ENCODE measurements at regions not wholly inside any gene's neighbourhood (a gene's known extent, or its start where the extent isn't known, plus 50 kb on each side); places are given as distances from the start of the nearest gene placed in this dataset.

DNA sequence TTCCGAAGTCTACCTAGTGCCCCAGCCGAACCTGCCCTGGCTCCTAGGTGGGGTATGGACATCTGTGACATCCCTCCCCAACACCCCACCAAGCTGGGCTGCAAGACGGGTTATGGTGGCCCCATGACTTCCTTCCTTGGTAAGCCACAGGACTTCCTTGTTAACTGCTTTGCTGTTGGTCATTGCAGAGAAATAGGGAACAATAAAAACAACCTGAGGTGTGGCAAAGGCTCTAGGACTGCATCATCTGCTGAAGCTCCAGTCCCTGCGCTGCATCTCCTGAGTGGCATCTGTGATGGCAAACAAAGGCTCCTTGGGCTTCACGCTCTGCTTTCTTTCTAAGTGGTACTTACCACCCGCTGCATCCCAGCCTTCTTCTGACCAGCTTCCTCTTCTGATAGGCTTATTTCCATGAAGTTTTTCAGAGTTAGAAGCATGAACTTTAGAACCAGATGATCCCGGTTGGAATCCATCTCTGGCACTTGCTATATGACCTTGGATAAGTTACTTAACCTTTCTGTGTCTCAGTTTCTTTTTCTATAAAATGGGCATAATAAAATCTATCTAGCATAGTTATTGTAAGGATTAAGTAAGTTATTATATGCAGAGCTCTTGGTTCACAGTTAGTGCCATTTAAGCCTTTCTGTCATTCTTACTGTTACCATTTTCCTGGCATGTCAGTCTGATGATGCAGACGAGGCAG lies 216.8 kb downstream of the RPS24 start:
- H3K9me3 Mint-ChIP-seq, result no peaks in the 10 kb centered on the region
- no peaks in the 10 kb centered on the region for H3K36me3 Mint-ChIP-seq (ENCODE audit: low read depth)
- no peak overlapping the region for H3K4me3 Mint-ChIP-seq
- peaks cover 3% of the 10 kb centered on the region for H3K27me3 Mint-ChIP-seq (ENCODE audit: insufficient read depth)
- DNase-seq (ENCODE audit: low spot score), result no peak
- intact Hi-C loops (cut with micrococcal nuclease), result loop anchor here (2.0 kb wide), 1 partner anchor 402 kb away; no protein-coding TSS in a partner anchor
- no peak overlapping the region for H3K27ac Mint-ChIP-seq
- peaks cover 29% of the 10 kb centered on the region for H3K4me1 Mint-ChIP-seq (ENCODE audit: low read depth)

DNA sequence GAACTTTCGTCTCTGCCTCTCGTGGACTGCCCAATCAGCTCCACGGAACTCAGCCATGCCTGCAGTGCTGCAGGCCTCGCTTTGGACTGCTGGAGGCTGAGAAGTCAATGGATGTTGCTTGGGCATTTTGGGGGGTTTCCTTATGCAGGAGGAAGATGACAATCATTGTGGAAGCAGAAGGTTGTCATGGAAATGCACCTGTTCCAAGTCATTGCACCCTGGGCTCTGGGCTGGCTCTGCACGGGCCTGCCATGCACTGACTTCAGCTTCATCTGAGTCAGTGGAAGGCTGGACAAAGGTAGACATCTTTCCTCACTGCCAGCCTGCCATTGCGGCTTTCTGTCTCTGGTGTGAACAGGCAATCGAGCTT lies 217.3 kb downstream of the RPS24 start:
- no peak for DNase-seq (ENCODE audit: low spot score)
- H3K27ac Mint-ChIP-seq, result no peak overlapping the region
- intact Hi-C loops (cut with micrococcal nuclease), result loop anchor here (2.0 kb wide), 1 partner anchor 402 kb away; no protein-coding TSS in a partner anchor
- H3K36me3 Mint-ChIP-seq (ENCODE audit: low read depth), result no peaks in the 10 kb centered on the region
- peaks cover 2% of the 10 kb centered on the region for H3K27me3 Mint-ChIP-seq (ENCODE audit: insufficient read depth)
- no peak overlapping the region for H3K4me3 Mint-ChIP-seq
- no peaks in the 10 kb centered on the region for H3K9me3 Mint-ChIP-seq
- peaks cover 29% of the 10 kb centered on the region for H3K4me1 Mint-ChIP-seq (ENCODE audit: low read depth)

DNA sequence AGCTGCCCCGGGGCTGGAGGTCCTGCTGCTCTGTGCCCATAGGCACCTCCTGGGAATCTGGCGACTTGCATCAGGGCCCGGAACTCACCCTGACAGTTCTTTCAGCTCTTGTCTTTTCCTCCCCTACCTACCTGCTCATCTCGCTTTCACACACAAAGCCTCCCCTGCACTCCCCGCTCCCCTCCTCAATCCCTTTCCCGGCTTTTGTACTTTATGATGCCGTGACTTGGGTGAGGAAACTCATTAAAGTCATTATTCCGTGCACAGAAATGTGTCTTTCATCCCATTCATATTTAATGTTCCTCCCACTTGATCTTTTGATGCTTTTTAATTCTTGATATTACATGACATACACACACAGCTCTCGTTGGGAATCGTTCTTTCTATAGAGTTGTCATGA lies 218.6 kb downstream of the RPS24 start:
- no peaks in the 10 kb centered on the region for H3K36me3 Mint-ChIP-seq (ENCODE audit: low read depth)
- intact Hi-C loops (cut with micrococcal nuclease), result no loop called here
- no peak overlapping the region for H3K4me3 Mint-ChIP-seq
- no peaks in the 10 kb centered on the region for H3K9me3 Mint-ChIP-seq
- H3K4me1 Mint-ChIP-seq (ENCODE audit: low read depth), result peaks cover 29% of the 10 kb centered on the region
- peaks cover 2% of the 10 kb centered on the region for H3K27me3 Mint-ChIP-seq (ENCODE audit: insufficient read depth)
- no peak for DNase-seq (ENCODE audit: low spot score)
- no peak overlapping the region for H3K27ac Mint-ChIP-seq

DNA sequence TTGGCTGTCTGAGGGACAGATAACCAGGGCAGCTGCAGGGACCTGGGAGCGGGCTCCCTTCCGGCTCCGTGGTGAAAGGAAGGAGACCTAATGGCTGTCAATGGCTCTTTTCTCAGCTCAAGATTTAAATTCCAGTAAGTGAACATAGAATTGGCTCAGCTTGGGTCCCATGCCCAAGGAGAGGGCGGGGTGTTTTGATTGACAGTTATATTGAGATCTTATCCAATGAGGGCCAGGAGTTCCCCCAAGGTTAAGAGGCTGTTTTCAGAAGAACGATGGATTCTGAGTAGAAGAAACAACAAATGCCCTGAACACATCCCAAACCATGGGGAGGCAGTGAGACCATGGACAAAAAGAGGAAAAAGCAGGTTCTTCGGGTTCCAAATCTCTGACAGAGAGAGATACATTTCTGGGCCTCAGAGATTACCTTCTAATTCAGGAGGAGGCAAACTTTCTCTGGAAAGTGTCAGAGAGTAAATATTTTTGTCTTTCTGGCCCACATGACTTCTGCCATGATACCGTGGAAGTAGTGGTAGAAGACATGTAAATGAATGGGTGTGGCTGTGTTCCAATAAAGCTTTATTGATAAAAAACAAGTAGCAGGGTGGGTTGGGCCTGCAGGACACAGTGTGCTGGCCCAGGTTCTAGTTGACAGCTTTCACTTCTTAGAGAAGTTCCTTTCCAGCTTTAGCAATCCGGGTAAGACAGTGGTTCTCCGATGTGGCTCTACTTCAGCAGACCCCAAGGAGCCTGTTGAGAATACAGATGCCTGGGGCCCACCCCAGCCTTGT lies 219.6 kb downstream of the RPS24 start:
- Mint-ChIP-seq H3K9me3 (no peaks in the 10 kb centered on the region), H3K36me3 (ENCODE audit: low read depth) (no peaks in the 10 kb centered on the region), H3K27me3 (ENCODE audit: insufficient read depth) (peaks cover 4% of the 10 kb centered on the region), H3K27ac (no peak overlapping the region), H3K4me3 (no peak overlapping the region), H3K4me1 (ENCODE audit: low read depth) (peaks cover 25% of the 10 kb centered on the region)
- intact Hi-C loops (cut with micrococcal nuclease), result no loop called here
- no peak for DNase-seq (ENCODE audit: low spot score)

DNA sequence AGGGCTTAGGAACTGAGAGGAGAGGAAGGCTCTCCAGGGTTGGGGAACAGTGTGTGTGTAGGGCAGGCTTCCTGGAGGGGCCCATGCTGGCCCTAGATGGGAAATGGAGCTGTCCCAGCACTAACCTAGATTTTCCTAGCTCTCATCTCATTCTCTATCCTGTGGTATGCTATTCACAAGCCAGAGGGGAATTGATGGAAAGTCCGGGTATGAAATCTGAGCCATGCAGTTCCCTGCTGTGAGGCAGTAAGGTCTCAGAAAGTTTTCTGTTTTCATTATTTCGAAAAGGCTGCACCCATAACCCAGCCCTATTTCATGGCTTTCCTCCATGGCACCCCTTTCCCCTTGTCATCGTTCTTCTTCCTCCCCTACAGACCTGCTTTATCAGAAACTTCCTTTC lies 220.3 kb downstream of the RPS24 start:
- Mint-ChIP-seq H3K4me1 (ENCODE audit: low read depth) (peaks cover 17% of the 10 kb centered on the region), H3K36me3 (ENCODE audit: low read depth) (no peaks in the 10 kb centered on the region), H3K27me3 (ENCODE audit: insufficient read depth) (peaks cover 2% of the 10 kb centered on the region), H3K4me3 (no peak overlapping the region), H3K27ac (no peak overlapping the region), H3K9me3 (no peaks in the 10 kb centered on the region)
- intact Hi-C loops (cut with micrococcal nuclease), result no loop called here
- no peak for DNase-seq (ENCODE audit: low spot score)

DNA sequence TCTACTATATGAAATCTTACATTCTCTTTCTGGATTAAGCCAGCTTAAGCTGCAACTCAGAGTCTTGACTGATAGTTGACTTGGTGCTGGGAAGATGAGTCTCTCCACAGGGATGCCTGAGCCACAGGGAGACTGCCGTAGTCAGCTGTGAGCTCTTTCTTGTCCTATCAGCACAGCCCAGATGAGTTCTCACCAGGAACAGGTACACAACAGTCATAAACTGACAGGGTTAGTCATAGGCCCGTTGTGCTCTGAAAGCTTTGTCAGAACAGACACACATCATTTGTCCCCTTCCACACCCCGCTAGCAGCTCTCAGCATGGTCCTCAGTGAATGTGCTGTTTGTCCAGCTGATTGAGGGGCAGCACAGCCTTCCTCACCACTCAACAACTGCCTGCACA lies 221.6 kb downstream of the RPS24 start:
- H3K36me3 Mint-ChIP-seq (ENCODE audit: low read depth), result no peaks in the 10 kb centered on the region
- intact Hi-C loops (cut with micrococcal nuclease), result loop anchor here (5.0 kb wide), 1 partner anchor 942 kb away; no protein-coding TSS in a partner anchor
- DNase-seq (ENCODE audit: low spot score), result no peak
- no peak overlapping the region for H3K27ac Mint-ChIP-seq
- no peak overlapping the region for H3K4me3 Mint-ChIP-seq
- no peaks in the 10 kb centered on the region for H3K9me3 Mint-ChIP-seq
- peaks cover 5% of the 10 kb centered on the region for H3K4me1 Mint-ChIP-seq (ENCODE audit: low read depth)
- peaks cover 3% of the 10 kb centered on the region for H3K27me3 Mint-ChIP-seq (ENCODE audit: insufficient read depth)

DNA sequence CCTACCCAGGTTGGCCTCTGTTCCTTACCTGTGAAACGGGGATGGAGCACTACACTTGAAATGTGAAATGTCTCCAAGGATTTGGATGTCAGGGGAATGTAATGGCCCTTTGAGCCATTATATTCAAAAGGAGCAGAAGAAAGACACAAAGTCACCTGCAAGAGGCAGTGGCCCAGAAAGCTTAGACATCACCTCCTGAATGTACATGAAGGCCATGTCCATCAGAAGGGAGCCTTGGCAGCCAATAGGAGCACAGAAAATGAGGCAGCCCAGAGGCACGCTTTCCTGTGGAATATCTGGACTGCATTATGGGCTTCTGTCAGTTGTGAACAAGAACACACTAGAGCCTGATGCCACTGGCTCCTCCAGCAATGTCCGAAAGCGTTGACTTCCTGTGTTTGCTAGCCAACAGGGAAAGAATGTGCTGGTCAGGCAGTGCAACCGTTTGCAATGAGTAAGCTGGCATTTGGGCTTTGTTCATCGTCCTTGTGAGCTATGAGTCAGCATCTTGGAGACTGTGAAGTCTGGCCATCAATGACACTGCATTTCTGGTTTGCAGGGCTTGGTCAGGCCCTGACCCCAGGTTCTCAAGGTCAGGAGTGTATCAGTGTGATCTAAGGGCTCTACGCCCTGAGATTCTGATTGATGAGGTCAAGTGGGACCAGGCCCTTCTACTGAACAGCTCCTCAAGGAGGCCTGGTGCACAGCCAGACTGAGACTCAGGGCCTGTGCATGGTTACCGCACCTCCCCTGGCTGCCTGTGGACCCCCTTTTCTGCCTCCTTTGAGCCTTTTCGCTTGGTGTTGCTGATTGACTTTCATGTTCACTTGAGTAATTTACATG lies 222.4 kb downstream of the RPS24 start:
- intact Hi-C loops (cut with micrococcal nuclease), result loop anchor here (5.0 kb wide), 1 partner anchor 941 kb away; no protein-coding TSS in a partner anchor
- no peak for DNase-seq (ENCODE audit: low spot score)
- peaks cover 3% of the 10 kb centered on the region for H3K27me3 Mint-ChIP-seq (ENCODE audit: insufficient read depth)
- no peaks in the 10 kb centered on the region for H3K36me3 Mint-ChIP-seq (ENCODE audit: low read depth)
- H3K4me1 Mint-ChIP-seq (ENCODE audit: low read depth), result no peaks in the 10 kb centered on the region
- H3K4me3 Mint-ChIP-seq, result no peak overlapping the region
- H3K27ac Mint-ChIP-seq, result no peak overlapping the region
- H3K9me3 Mint-ChIP-seq, result no peaks in the 10 kb centered on the region

DNA sequence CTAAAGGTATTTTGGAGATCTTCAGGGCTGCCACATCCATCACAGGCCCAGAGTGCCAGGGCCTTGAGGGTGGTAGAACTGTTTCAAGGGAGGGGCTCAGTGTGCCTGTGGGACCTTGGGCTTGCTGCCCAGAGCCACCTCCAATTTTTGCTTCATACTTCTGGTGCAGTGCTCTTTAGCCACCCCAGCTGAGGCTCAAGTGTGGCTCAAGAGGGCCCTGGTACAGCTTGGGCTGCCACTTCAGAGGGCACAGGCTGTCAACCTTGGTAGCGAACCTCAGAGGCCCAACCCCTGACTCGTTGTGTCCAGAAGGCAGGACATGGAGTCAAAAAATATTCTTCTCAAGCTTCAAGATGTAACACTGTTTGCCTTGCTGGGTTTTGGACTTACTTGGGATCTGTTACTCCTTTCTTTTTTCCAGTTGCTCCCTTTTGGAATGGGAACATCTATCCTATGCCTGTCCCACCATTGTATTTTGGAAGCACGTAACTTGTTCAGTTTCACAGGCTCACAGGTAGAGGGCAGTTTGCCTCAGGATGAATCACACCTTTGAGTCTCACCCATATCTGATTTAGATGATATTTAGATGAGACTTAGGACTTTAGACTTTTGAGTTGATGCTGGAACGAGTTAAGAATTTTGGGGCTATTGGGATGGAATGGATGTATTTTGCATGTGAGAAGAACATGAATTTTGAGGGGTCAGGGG lies 224.8 kb downstream of the RPS24 start:
- no peak for DNase-seq (ENCODE audit: low spot score)
- Mint-ChIP-seq H3K4me1 (ENCODE audit: low read depth) (no peaks in the 10 kb centered on the region), H3K4me3 (no peak overlapping the region), H3K9me3 (no peaks in the 10 kb centered on the region), H3K27me3 (ENCODE audit: insufficient read depth) (peaks cover 3% of the 10 kb centered on the region), H3K27ac (no peak overlapping the region), H3K36me3 (ENCODE audit: low read depth) (no peaks in the 10 kb centered on the region)
- intact Hi-C loops (cut with micrococcal nuclease), result loop anchor here (5.0 kb wide), 1 partner anchor 939 kb away; no protein-coding TSS in a partner anchor

DNA sequence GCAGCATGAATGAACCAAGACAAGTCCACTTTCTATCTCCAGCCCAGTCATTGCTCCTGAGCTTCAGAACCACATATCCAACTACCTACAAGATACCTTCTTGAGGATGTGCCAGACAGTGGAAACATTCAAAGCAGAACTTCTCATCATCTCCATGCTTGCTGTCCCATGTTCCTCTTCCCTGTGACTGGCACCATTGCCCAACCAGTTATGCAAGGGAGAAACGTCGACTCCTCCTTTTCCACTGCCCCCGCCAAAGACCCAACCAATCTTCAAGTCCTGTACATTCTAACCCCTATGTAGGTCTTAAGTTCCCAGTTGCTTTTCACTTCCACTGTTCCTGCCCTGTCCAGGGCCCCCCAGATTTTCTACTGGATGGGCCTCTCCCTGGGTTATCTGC lies 225.7 kb downstream of the RPS24 start:
- H3K4me1 Mint-ChIP-seq (ENCODE audit: low read depth), result no peaks in the 10 kb centered on the region
- intact Hi-C loops (cut with micrococcal nuclease), result loop anchor here (5.0 kb wide), 1 partner anchor 938 kb away; no protein-coding TSS in a partner anchor
- H3K4me3 Mint-ChIP-seq, result no peak overlapping the region
- H3K36me3 Mint-ChIP-seq (ENCODE audit: low read depth), result no peaks in the 10 kb centered on the region
- DNase-seq (ENCODE audit: low spot score), result no peak
- H3K27ac Mint-ChIP-seq, result no peak overlapping the region
- H3K9me3 Mint-ChIP-seq, result no peaks in the 10 kb centered on the region
- H3K27me3 Mint-ChIP-seq (ENCODE audit: insufficient read depth), result peaks cover 3% of the 10 kb centered on the region

DNA sequence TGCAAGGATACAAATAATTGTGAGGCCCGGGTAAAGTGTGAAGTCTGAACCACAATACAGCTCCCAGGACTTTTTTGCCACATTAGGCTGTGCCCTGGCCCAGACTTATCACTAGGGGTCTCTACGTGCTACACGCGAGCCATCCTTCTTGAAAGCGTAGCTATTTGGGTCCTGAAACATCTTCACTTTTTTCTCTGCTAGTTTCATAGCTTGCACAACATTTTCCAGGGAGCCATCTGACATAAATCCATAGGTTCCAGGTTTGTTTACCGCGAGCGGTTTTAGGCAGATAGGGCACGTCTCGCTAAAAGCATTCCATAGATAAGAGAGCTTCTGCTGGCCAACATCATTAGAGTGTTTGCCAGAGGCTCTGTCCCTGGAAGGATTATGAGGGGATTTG lies 226.5 kb downstream of the RPS24 start:
- Mint-ChIP-seq H3K27ac (no peak overlapping the region), H3K36me3 (ENCODE audit: low read depth) (no peaks in the 10 kb centered on the region), H3K4me3 (no peak overlapping the region), H3K27me3 (ENCODE audit: insufficient read depth) (peaks cover 5% of the 10 kb centered on the region), H3K9me3 (no peaks in the 10 kb centered on the region), H3K4me1 (ENCODE audit: low read depth) (no peaks in the 10 kb centered on the region)
- intact Hi-C loops (cut with micrococcal nuclease), result no loop called here
- no peak for DNase-seq (ENCODE audit: low spot score)

DNA sequence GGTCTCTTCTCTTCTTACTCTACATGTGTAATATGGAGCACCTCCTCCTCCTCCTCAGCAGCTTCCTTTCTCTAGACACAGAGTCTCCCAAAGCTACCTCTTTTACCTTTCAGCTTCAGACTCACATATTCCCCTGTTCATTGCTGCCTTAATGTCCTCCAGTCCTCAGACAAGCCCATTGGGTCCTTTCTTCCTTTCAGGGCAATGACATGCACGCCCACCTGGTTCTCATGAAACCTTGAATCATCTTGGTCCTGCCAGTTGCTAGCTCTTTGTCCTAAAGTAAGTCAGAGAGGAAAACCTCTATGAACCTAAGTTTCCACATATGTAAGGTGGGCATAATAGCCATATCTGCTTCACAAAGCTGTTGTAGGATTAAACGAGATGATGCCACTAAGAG lies 227.0 kb downstream of the RPS24 start:
- H3K36me3 Mint-ChIP-seq (ENCODE audit: low read depth), result no peaks in the 10 kb centered on the region
- no peak overlapping the region for H3K4me3 Mint-ChIP-seq
- DNase-seq (ENCODE audit: low spot score), result no peak

DNA sequence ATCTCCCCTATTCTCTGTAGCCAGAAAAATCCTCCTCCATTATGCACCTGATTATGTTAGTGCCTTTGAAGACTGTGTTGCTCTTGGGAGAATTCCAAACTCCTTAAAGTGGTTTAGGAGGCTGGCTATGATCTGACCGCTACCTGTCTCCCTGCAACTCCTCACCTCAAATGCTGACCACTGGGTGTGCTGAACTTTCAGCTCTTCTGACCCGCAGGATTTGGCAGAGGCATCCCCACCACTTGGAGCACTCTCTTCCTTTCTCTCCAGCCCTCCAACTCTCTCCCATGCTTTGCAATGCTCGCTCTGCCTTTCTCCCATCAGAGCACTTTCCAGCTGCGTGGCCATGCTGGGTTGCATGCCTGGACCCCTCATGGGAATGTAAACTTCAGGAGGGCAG lies 227.6 kb downstream of the RPS24 start:
- Mint-ChIP-seq H3K27me3 (ENCODE audit: insufficient read depth) (peaks cover 5% of the 10 kb centered on the region), H3K4me1 (ENCODE audit: low read depth) (no peaks in the 10 kb centered on the region), H3K36me3 (ENCODE audit: low read depth) (no peaks in the 10 kb centered on the region), H3K4me3 (no peak overlapping the region), H3K27ac (no peak overlapping the region), H3K9me3 (no peaks in the 10 kb centered on the region)
- intact Hi-C loops (cut with micrococcal nuclease), result no loop called here
- DNase-seq (ENCODE audit: low spot score), result no peak

More for the DNA sequence above, 227.0 kb downstream of the RPS24 start:
- H3K27ac Mint-ChIP-seq, result no peak overlapping the region
- intact Hi-C loops (cut with micrococcal nuclease), result no loop called here
- peaks cover 5% of the 10 kb centered on the region for H3K27me3 Mint-ChIP-seq (ENCODE audit: insufficient read depth)
- H3K4me1 Mint-ChIP-seq (ENCODE audit: low read depth), result no peaks in the 10 kb centered on the region
- no peaks in the 10 kb centered on the region for H3K9me3 Mint-ChIP-seq

Measured in activated T-helper 1 cell treated with anti-CD3 and anti-CD28 coated beads, Interleukin-12 subunit alpha, Interleukin-12 subunit beta, Interleukin-2, Interleukin-4 antibody, amounts not matched to agents 30 ng/mL and 10 ng/mL and 1 ng/mL, durations not matched to agents 14 hours and 24 hours and 36 hours (primary cell).